Endothelial cell of umbilical vein (primary cell): ENCODE measurements at regions not wholly inside any gene's neighbourhood (a gene's known extent, or its start where the extent isn't known, plus 50 kb on each side); places are given as distances from the start of the nearest gene placed in this dataset.

Source experiments
- BruUV-seq: library from RNA; stranded (reverse); fragments of 400-500 nt; replicated peaks from 2 replicates; lab custom pipeline; 2021; lab: Mats Ljungman, UMichigan
- CTCF ChIA-PET: fragments of 300-600, 350-600 bp; sonication (Branson Sonifier 250); formaldehyde crosslinking; loops from one replicate; lab custom pipeline; 2021; ENCODE audit warnings: antibody characterized with exemption, inconsistent platforms; lab: Charles Lee
- POLR2A ChIA-PET: fragments of 300-600, 350-600 bp; sonication (Branson Sonifier 250); formaldehyde crosslinking; loops from one replicate; lab custom pipeline; 2021; ENCODE audit warnings: antibody characterized with exemption, inconsistent platforms; lab: Charles Lee
- DNase-seq: peaks from one replicate; pipeline ENCODE4 v3.0.0-alpha.2; 2011; ENCODE audit warnings: low read depth, low spot score
- FAIRE-seq: peaks from 2 replicates; lab custom pipeline; 2011; peaks lifted over from hg19 to GRCh38; lab: Jason Lieb, UNC
- H2AFZ ChIP-seq: 2 replicates; pipeline ENCODE4 v1.6.0; 2012; ENCODE audit warnings: low read depth, low read length, control low read depth, inconsistent platforms
- H3K27ac ChIP-seq: 2 replicates; pipeline ENCODE4 v1.5.1; 2011; ENCODE audit warnings: low read depth, mild to moderate bottlenecking, control low read depth, low read length, moderate library complexity; ENCODE audit not compliant: insufficient read depth
- H3K27me3 ChIP-seq, 2 experiments: 2 replicates each; pipeline versions ENCODE4 v1.6.0 to v1.6.1; 2011; ENCODE audit warnings: low read length in 2 of 2, mixed read lengths in 1 of 2; ENCODE audit not compliant: control insufficient read depth in 2 of 2, insufficient read depth in 2 of 2
- H3K36me3 ChIP-seq, 2 experiments: 2 replicates in 1 of 2; 3 replicates in 1 of 2; pipeline ENCODE4 v1.5.1; 2011; ENCODE audit warnings: low read length in 2 of 2, mild to moderate bottlenecking in 1 of 2, moderate library complexity in 1 of 2; ENCODE audit not compliant: control insufficient read depth in 2 of 2, insufficient read depth in 2 of 2; ENCODE audit errors: extremely low read depth in 1 of 2
- H3K4me1 ChIP-seq: 3 replicates; pipeline ENCODE4 v1.5.1; 2011; ENCODE audit warnings: mild to moderate bottlenecking, low read length; ENCODE audit not compliant: control insufficient read depth, insufficient read depth; ENCODE audit errors: extremely low read depth
- H3K4me2 ChIP-seq: 2 replicates; pipeline ENCODE4 v1.6.1; 2011; ENCODE audit warnings: low read length, control low read depth, mixed read lengths; ENCODE audit not compliant: insufficient read depth
- H3K4me3 ChIP-seq, 3 experiments: fragments of 200-600 bp in 1 of 3; sonication (generic), shearing (Covaris generic) in 1 of 3; replicated peaks in 1 of 3; 2 replicates each; pipeline ENCODE4 v1.5.1; 2011 to 2016; ENCODE audit warnings: control low read depth in 3 of 3, low read length in 3 of 3, mild to moderate bottlenecking in 2 of 3, inconsistent platforms in 1 of 3, low read depth in 1 of 3, moderate library complexity in 1 of 3; ENCODE audit not compliant: insufficient read depth in 1 of 3
- H3K79me2 ChIP-seq: 2 replicates; pipeline ENCODE4 v1.6.0; 2012; ENCODE audit warnings: low read length, inconsistent platforms; ENCODE audit not compliant: control insufficient read depth, insufficient read depth
- H3K9ac ChIP-seq: replicated peaks from 2 replicates; pipeline ENCODE3; 2011; ENCODE audit warnings: low read length, control low read depth; ENCODE audit not compliant: insufficient read depth; ENCODE audit errors: extremely low read depth
- H3K9me1 ChIP-seq: replicated peaks from 3 replicates; pipeline ENCODE4 v1.6.0; 2011; ENCODE audit warnings: mild to moderate bottlenecking, low read length; ENCODE audit not compliant: control insufficient read depth, insufficient read depth; ENCODE audit errors: extremely low read depth
- H3K9me3 ChIP-seq: replicated peaks from 2 replicates; pipeline ENCODE4 v1.5.1; 2012; ENCODE audit warnings: low read length, inconsistent platforms; ENCODE audit not compliant: control insufficient read depth, insufficient read depth
- H4K20me1 ChIP-seq: replicated peaks from 2 replicates; pipeline ENCODE3; 2011; ENCODE audit warnings: mild to moderate bottlenecking, low read length; ENCODE audit not compliant: control insufficient read depth, insufficient read depth; ENCODE audit errors: extremely low read depth
- EZH2 ChIP-seq: IDR thresholded peaks from 2 replicates; pipeline ENCODE4 v1.6.1; 2012; ENCODE audit warnings: borderline replicate concordance, low read depth, mild to moderate bottlenecking, moderate library complexity, low read length, inconsistent platforms; ENCODE audit not compliant: severe bottlenecking
- FOS ChIP-seq: IDR thresholded peaks from 2 replicates; pipeline ENCODE4 v1.6.1; 2011; ENCODE audit warnings: mild to moderate bottlenecking, low read length, moderate library complexity, borderline replicate concordance; ENCODE audit not compliant: insufficient read depth
- GATA2 ChIP-seq: IDR thresholded peaks from 2 replicates; pipeline ENCODE4 v1.7.0; 2011; ENCODE audit warnings: low read depth, mild to moderate bottlenecking, moderate library complexity, mixed read lengths, low read length; ENCODE audit not compliant: insufficient read length, insufficient read depth
- JUN ChIP-seq: IDR thresholded peaks from 2 replicates; pipeline ENCODE4 v1.6.1; 2011; ENCODE audit warnings: borderline replicate concordance, low read depth; ENCODE audit not compliant: insufficient read length, insufficient read depth
- MYC ChIP-seq: IDR thresholded peaks from one replicate; pipeline ENCODE4 v1.6.1; 2011; ENCODE audit warnings: mild to moderate bottlenecking, low read depth, low read length
- POLR2A ChIP-seq: IDR thresholded peaks from 2 replicates; pipeline ENCODE4 v1.6.1; 2012; ENCODE audit warnings: low read depth, mild to moderate bottlenecking, control low read depth, low read length
- POLR2AphosphoS5 ChIP-seq: IDR thresholded peaks from 2 replicates; pipeline ENCODE4 v1.6.1; 2012; ENCODE audit warnings: low read depth, mild to moderate bottlenecking, control low read depth, low read length, moderate library complexity; ENCODE audit not compliant: insufficient read depth
- dilution Hi-C: fragments of 300-500 bp; cut with MboI; formaldehyde crosslinking; loops from one replicate; pipeline ENCODE4 v1.15.0; 2019; ENCODE audit warnings: low sequenced_read_pairs; ENCODE audit not compliant: extremely low pct_ligation_motif_present
- intact Hi-C: fragments of 100-400 bp; cut with micrococcal nuclease; formaldehyde crosslinking; loops from one replicate; pipeline ENCODE4 v1.10.0; 2022
- TF ChIP-seq, protein P1 (sequence below): IDR thresholded peaks from 2 replicates; pipeline ENCODE4 v1.6.1; 2011; ENCODE audit not compliant: insufficient read depth, insufficient read length
- TF ChIP-seq, protein P2 (sequence below), 2 donors: IDR thresholded peaks; 1 replicate in 1 of 2; 2 replicates in 1 of 2; pipeline ENCODE4 v1.5.1; 2011; ENCODE audit warnings: low read length in 2 of 2, mild to moderate bottlenecking in 2 of 2, moderate library complexity in 2 of 2, control low read depth in 1 of 2, inconsistent platforms in 1 of 2, low read depth in 1 of 2; ENCODE audit not compliant: insufficient read depth in 1 of 2; ENCODE audit errors: extremely low read depth in 1 of 2

DNA sequence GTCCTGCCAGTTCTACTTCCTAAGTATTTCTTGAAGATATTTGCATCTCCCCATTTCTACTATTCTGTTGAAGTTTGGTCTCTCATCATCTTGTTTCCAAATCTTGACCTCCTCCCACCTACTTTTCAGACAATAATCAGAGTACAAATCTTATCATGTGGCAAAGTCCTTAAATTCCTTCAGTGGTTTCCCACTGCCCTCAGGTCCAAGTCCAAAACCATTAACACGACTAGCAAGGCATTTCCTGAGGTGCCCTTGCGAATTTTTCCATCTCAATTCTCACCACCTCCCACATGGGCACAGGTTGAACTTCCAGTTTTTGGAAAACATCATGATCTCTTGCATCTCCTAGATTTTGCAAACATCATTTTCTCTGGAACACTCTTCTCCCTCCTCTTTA, 97.2 kb upstream of the CDK1 start:
- H4K20me1 ChIP-seq: no peaks in the 10 kb centered on the region
- H3K27me3 ChIP-seq: peaks cover 0 to 2% of the 10 kb centered on the region in 2 experiments
- no peak overlapping the region for H3K4me2 ChIP-seq
- DNase-seq: no peak
- dilution Hi-C loops (no loop called here), intact Hi-C loops (no loop called here)
- ChIA-PET CTCF (no interaction called here), POLR2A (no interaction called here)
- H3K36me3 ChIP-seq: no peaks in the 10 kb centered on the region
- no peak overlapping the region for H3K9ac ChIP-seq
- no peak overlapping the region for H3K4me3 ChIP-seq
- H3K4me1 ChIP-seq: no peaks in the 10 kb centered on the region
- FAIRE-seq: no peak
- TF ChIP-seq JUN: no peak
- no peak for TF ChIP-seq MYC
- TF ChIP-seq EZH2: no peak
- no peak for TF ChIP-seq FOS
- no peaks in the 10 kb centered on the region for H3K79me2 ChIP-seq
- no peak overlapping the region for H3K27ac ChIP-seq
- no TSS peak for BruUV-seq
- H2AFZ ChIP-seq: no peak overlapping the region
- no peaks in the 10 kb centered on the region for H3K9me1 ChIP-seq
- no peaks in the 10 kb centered on the region for H3K9me3 ChIP-seq

DNA sequence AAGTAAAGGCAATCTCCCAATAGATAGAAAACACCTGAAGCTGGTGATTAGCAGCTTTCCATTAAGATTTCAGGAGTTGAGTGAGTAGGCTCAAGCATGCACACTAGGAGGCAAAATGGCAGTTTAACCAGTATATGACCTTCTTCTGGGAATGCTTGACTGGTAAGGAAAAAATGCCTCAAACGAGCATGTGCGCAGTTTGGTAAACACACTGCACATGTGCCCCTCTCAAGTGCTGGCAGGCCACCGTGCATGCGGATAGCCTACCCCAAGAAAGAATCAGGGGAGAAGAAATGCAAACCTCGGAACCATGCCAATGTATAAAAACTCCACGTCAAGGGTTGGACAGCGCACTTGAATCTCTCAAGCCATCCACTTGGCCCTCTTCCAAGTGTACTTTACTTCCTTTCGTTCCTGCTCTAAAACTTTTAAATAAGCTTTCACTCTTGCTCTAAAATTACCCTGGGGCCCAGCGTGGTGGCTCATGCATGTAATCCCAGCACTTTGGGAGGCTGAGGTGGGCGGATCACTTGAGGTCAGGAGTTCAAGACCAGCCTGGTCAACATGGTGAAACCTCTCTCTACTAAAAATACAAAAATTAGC, 98.8 kb upstream of the CDK1 start:
- no peak for FAIRE-seq
- no peaks in the 10 kb centered on the region for H3K79me2 ChIP-seq
- H4K20me1 ChIP-seq: no peaks in the 10 kb centered on the region
- BruUV-seq: no TSS peak
- H3K4me2 ChIP-seq: no peak overlapping the region
- H3K9me3 ChIP-seq: no peaks in the 10 kb centered on the region
- no peaks in the 10 kb centered on the region for H3K36me3 ChIP-seq
- intact Hi-C loops (no loop called here), dilution Hi-C loops (no loop called here)
- no peak overlapping the region for H2AFZ ChIP-seq
- no peaks in the 10 kb centered on the region for H3K4me1 ChIP-seq
- no peak for DNase-seq
- H3K27me3 ChIP-seq: peaks cover 0 to 2% of the 10 kb centered on the region in 2 experiments
- CTCF ChIA-PET: interaction anchor here (0.7 kb wide), 1 partner anchor 11 kb away, joined by 3 read pairs; no protein-coding TSS in a partner anchor
- no peak overlapping the region for H3K4me3 ChIP-seq
- TF ChIP-seq POLR2AphosphoS5: no peak
- no peak for TF ChIP-seq JUN
- TF ChIP-seq GATA2: no peak
- TF ChIP-seq, protein P1, sequence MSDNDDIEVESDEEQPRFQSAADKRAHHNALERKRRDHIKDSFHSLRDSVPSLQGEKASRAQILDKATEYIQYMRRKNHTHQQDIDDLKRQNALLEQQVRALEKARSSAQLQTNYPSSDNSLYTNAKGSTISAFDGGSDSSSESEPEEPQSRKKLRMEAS: no peak
- TF ChIP-seq MYC: no peak
- no peak for TF ChIP-seq EZH2
- TF ChIP-seq POLR2A: no peak
- TF ChIP-seq, protein P2, sequence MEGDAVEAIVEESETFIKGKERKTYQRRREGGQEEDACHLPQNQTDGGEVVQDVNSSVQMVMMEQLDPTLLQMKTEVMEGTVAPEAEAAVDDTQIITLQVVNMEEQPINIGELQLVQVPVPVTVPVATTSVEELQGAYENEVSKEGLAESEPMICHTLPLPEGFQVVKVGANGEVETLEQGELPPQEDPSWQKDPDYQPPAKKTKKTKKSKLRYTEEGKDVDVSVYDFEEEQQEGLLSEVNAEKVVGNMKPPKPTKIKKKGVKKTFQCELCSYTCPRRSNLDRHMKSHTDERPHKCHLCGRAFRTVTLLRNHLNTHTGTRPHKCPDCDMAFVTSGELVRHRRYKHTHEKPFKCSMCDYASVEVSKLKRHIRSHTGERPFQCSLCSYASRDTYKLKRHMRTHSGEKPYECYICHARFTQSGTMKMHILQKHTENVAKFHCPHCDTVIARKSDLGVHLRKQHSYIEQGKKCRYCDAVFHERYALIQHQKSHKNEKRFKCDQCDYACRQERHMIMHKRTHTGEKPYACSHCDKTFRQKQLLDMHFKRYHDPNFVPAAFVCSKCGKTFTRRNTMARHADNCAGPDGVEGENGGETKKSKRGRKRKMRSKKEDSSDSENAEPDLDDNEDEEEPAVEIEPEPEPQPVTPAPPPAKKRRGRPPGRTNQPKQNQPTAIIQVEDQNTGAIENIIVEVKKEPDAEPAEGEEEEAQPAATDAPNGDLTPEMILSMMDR (IDR thresholded peaks at IDR 0.05; ENCODE audit: extremely low read depth in 1 of 2, insufficient read depth in 1 of 2, low read depth in 1 of 2, low read length in 2 of 2): no peak
- TF ChIP-seq FOS: no peak
- no peak overlapping the region for H3K27ac ChIP-seq
- POLR2A ChIA-PET: no interaction called here
- H3K9me1 ChIP-seq: no peaks in the 10 kb centered on the region
- H3K9ac ChIP-seq: no peak overlapping the region
